ENCODE measurements at regions not wholly inside any gene's neighbourhood (a gene's known extent, or its start where the extent isn't known, plus 50 kb on each side); places are given as distances from the start of the nearest gene placed in this dataset.

DNA sequence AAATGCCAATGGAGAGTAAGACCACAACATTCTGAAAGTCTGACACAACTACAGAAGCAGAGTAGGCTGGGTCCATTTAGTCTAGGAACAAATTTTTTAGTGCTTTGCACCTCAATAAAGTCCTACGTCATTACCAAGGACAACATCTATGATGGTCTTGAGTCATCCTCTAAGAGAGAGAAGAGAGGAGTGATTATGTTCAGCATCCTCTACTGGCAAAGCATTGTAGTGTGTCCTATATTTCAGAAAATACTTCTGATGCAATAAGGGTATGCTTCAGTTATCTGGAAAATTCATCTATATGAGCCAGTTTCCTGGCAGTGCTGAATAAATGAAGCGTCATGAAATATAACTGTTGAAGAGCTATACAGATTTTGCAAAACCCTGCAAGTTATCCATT is 95.6 kb downstream of the P2RY1 start:
- H3K27ac ChIP-seq: no peak overlapping the region
- no peak for TF ChIP-seq ZFX (IDR thresholded peaks at IDR 0.05; ENCODE audit: borderline replicate concordance)
- TF ChIP-seq, protein P1, sequence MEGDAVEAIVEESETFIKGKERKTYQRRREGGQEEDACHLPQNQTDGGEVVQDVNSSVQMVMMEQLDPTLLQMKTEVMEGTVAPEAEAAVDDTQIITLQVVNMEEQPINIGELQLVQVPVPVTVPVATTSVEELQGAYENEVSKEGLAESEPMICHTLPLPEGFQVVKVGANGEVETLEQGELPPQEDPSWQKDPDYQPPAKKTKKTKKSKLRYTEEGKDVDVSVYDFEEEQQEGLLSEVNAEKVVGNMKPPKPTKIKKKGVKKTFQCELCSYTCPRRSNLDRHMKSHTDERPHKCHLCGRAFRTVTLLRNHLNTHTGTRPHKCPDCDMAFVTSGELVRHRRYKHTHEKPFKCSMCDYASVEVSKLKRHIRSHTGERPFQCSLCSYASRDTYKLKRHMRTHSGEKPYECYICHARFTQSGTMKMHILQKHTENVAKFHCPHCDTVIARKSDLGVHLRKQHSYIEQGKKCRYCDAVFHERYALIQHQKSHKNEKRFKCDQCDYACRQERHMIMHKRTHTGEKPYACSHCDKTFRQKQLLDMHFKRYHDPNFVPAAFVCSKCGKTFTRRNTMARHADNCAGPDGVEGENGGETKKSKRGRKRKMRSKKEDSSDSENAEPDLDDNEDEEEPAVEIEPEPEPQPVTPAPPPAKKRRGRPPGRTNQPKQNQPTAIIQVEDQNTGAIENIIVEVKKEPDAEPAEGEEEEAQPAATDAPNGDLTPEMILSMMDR (IDR thresholded peaks at IDR 0.05): no peak

DNA sequence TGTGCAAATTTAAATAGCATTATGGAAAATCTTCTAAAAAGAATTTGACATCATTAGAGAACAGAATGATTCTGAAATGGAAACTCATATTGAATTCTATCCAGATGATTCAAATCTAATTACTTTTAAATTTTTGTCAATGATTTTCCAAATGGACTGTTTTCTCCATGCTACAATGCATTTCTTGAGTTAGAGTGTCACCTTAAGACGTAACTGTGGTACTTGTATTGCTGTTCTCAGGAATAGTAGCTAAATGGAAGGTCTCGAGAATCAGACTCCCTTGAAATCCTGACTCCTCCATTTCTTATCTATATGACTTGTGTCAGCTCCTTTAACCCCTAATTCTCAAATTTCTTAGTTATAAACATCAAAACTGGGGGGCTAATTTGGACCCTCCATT is 102.3 kb downstream of the P2RY1 start:
- H3K27ac ChIP-seq: no peak overlapping the region
- TF ChIP-seq, protein P1 (IDR thresholded peaks at IDR 0.05): no peak
- no peak for TF ChIP-seq ZFX (IDR thresholded peaks at IDR 0.05; ENCODE audit: borderline replicate concordance)

DNA sequence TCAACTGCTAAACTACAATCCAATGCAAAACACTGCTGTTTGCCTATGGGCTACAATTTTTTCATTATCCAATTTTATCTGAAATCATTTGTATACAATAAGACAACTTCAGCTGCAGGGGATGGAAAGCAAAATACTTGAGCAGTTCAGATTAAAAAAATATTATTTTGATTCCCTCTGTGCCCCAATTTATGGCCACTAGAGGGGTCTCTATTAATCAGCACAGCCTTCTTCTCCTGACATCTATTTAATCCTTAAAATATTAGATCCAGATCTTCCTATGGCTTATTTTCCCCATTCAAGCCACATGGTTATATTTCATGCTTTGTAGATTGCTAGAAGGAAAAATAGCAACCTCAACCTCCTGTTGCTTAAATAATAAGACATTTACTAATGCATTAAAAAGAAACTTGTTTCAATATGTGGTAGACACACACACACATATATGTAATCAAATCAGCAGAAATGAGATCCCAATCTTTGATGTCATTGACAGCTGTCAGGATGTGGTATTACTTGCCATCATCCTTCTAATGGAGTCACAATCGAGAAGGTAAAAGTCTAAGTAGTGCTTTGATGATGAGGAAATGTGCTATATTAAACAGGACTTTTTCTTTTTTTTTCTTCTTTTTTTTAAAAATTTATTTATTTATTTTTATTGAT is 104.2 kb downstream of the P2RY1 start:
- no peak for TF ChIP-seq ZFX (IDR thresholded peaks at IDR 0.05; ENCODE audit: borderline replicate concordance)
- TF ChIP-seq, protein P1 (IDR thresholded peaks at IDR 0.05): no peak
- no peak overlapping the region for H3K27ac ChIP-seq

DNA sequence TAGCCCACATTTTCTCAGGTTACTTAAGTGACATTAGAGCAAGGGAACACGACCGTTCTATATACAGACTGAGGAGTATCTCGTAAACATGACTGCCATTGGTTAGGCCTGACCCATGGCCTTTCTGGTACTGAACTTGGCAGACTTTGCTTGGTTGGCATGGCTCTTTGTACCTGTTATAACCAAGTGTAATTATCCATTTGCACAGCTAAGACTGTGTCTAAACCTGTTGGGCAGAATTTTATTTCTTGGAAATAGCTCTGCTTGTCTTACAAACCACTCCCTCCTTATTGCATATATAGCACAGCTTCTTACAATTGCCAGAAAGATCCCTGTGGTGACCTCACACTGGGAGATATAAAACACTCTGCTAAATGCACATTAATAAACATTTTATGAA is 106.9 kb downstream of the P2RY1 start:
- H3K27ac ChIP-seq: no peak overlapping the region
- TF ChIP-seq, protein P1 (IDR thresholded peaks at IDR 0.05): no peak
- no peak for TF ChIP-seq ZFX (IDR thresholded peaks at IDR 0.05; ENCODE audit: borderline replicate concordance)

DNA sequence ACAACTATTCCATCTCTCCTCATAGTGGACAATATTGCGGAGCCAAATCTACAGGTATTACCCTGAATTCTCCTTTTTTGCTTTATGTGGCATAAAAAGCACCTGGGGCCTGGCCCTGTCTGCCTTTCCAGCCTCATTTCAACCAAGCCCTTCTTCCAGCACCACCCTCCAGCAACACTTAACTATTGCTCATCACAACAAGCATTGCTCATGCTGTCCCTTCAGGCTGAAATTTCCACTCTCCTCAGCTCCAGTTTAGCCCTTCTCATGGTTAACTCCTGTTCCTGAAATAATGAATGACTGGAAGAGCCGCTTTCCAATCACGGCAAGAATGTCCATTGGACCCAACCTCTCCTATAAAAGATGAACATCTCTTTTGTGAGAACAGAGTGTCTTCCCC is 107.4 kb downstream of the P2RY1 start:
- no peak overlapping the region for H3K27ac ChIP-seq
- TF ChIP-seq, protein P1 (IDR thresholded peaks at IDR 0.05): no peak
- no peak for TF ChIP-seq ZFX (IDR thresholded peaks at IDR 0.05; ENCODE audit: borderline replicate concordance)

DNA sequence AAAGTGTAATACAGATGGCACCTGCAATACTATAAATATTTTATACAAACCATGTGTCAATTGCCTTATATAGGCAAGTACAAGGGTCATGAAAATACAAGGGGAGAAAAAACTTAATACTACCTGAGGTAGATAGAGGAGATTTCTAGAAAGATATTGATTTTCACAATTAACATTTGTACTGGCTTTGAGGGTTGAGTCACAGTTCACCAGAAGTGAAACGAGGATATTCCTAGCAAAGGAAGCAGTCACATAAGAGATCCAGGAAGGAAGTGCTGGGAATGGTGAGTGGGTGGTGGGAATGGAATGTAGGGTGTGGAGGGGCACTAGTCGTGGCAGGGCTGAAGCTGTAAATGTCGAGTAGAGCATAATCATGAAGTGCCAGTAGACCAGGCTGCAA is 108.7 kb downstream of the P2RY1 start:
- TF ChIP-seq ZFX (IDR thresholded peaks at IDR 0.05; ENCODE audit: borderline replicate concordance): no peak
- TF ChIP-seq, protein P1 (IDR thresholded peaks at IDR 0.05): no peak
- no peak overlapping the region for H3K27ac ChIP-seq

DNA sequence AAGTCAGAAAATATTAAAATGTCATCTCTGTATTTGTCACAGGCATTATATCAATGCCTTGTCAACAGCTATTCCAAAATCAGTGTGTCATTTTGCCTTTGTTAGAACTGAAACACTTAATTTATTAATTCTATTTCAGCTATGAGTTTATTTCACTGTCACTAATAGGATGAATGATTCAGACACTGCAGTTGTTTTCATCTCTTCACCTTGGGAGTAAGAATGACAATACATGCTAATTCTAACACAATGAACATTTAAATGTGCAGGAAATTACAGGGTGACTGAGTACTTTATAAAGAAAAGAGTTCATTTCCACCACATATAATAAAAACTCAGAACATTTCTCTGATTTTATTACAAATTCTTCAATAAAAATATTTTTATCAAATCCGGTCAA is 109.7 kb downstream of the P2RY1 start:
- no peak overlapping the region for H3K27ac ChIP-seq
- no peak for TF ChIP-seq ZFX (IDR thresholded peaks at IDR 0.05; ENCODE audit: borderline replicate concordance)
- TF ChIP-seq, protein P1 (IDR thresholded peaks at IDR 0.05): no peak

Measured in 22Rv1 (cell line).